CMK (cell line): ENCODE measurements at regions not wholly inside any gene's neighbourhood (a gene's known extent, or its start where the extent isn't known, plus 50 kb on each side); places are given as distances from the start of the nearest gene placed in this dataset.

Experiments used
- DNase-seq: peaks from one replicate; pipeline ENCODE4 v3.0.0-alpha.2; 2010; ENCODE audit warnings: low read depth

GRCh38 chr9:25613709-25614108, 64.5 kb downstream of the TUSC1 start:
- DNase-seq = no peak

- no peak for DNase-seq
These were observed 75.1 kb downstream of the TUSC1 start for GRCh38 chr9:25603106-25603505.

GRCh38 chr9:25602400-25603044, 75.7 kb downstream of the TUSC1 start:
- DNase-seq = no peak

- DNase-seq = no peak
These were observed 77.7 kb downstream of the TUSC1 start for GRCh38 chr9:25600501-25600900.

GRCh38 chr9:25584611-25585010, 93.6 kb downstream of the TUSC1 start:
- DNase-seq = no peak

GRCh38 chr9:25573281-25573680, 105.0 kb downstream of the TUSC1 start:
- no peak for DNase-seq

- no peak for DNase-seq
These were observed 106.8 kb downstream of the TUSC1 start for GRCh38 chr9:25571491-25571890.

GRCh38 chr9:25570802-25571201, 107.4 kb downstream of the TUSC1 start:
- no peak for DNase-seq

- no peak for DNase-seq
These were observed 116.1 kb downstream of the TUSC1 start for GRCh38 chr9:25562101-25562500.

- no peak for DNase-seq
These were observed 120.5 kb downstream of the TUSC1 start for GRCh38 chr9:25557645-25558300.

- DNase-seq = no peak
These were observed 121.7 kb downstream of the TUSC1 start for GRCh38 chr9:25556540-25556939.

- DNase-seq = no peak
These were observed 129.4 kb downstream of the TUSC1 start for GRCh38 chr9:25548847-25549246.

GRCh38 chr9:25543806-25544205, 134.4 kb downstream of the TUSC1 start:
- no peak for DNase-seq

- no peak for DNase-seq
These were observed 135.9 kb downstream of the TUSC1 start for GRCh38 chr9:25542319-25542718.

GRCh38 chr9:25537808-25538207, 140.4 kb downstream of the TUSC1 start:
- no peak for DNase-seq

GRCh38 chr9:25519286-25519685, 159.0 kb downstream of the TUSC1 start:
- no peak for DNase-seq

GRCh38 chr9:25517701-25518100, 160.5 kb downstream of the TUSC1 start:
- DNase-seq = no peak

- DNase-seq = no peak
These were observed 164.7 kb downstream of the TUSC1 start for GRCh38 chr9:25513509-25514033.

- DNase-seq = no peak
These were observed 172.6 kb downstream of the TUSC1 start for GRCh38 chr9:25505644-25506043.

GRCh38 chr9:25481372-25481771, 196.9 kb downstream of the TUSC1 start:
- DNase-seq = no peak

GRCh38 chr9:25480696-25481095, 197.5 kb downstream of the TUSC1 start:
- DNase-seq = no peak

- DNase-seq = no peak
These were observed 205.6 kb downstream of the TUSC1 start for GRCh38 chr9:25472681-25473080.

GRCh38 chr9:25472085-25472607, 206.1 kb downstream of the TUSC1 start:
- no peak for DNase-seq

- no peak for DNase-seq
These were observed 216.8 kb downstream of the TUSC1 start for GRCh38 chr9:25461416-25461815.
